GM19372 (cell line): ENCODE measurements at regions not wholly inside any gene's neighbourhood (a gene's known extent, or its start where the extent isn't known, plus 50 kb on each side); places are given as distances from the start of the nearest gene placed in this dataset.
"Not testable (repeated sequence)": the region's sequence is repeated elsewhere in the genome, so short reads cannot be mapped to it uniquely, and the experiment has no call there.

ENCODE experiments used
- ATAC-seq: cut with Tn5 transposase; IDR thresholded peaks from one replicate; pipeline ENCODE4 v1.9.1; 2021; ENCODE audit warnings: mild to moderate bottlenecking, low read depth, moderate library complexity; ENCODE audit not compliant: unreplicated experiment

DNA sequence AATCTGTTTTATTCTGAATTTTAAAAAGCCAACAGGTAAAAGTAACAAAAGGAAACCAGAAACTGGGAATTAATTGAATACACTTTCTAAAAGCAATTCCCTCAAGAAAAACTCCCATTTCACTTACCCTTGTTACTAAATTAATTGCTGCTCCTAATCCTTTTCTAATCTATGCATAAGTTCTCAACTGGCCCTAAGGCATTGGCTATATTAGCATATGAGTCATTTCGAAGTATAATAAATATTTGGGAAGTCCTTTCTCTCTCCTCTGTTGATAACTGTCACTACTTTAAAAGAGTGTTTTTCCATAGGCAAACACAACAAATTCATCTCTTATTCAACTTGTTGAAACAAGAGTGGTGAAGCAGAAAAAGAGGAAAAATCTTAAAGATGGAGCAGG, 486.5 kb upstream of the HTR2C start:
- no peak for ATAC-seq

DNA sequence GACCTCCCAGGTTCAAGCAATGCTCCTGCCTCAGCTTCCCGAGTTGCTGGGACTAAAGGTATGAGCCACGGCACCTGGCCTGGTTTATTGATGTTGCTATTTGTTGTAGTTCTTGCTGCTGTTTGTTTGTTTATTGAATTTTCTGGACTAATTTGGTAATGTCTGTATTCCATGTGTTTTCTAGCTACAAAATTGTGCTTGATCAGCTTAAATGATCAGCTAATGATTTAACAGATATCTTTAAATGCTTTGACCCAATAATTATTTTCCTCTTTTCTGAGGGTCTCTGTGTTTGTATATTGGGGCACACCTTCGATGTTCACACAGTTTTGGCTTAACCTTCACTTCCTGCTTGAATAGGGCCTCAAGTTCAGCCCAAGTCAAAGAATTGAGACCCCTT, 488.1 kb upstream of the HTR2C start:
- no peak for ATAC-seq

DNA sequence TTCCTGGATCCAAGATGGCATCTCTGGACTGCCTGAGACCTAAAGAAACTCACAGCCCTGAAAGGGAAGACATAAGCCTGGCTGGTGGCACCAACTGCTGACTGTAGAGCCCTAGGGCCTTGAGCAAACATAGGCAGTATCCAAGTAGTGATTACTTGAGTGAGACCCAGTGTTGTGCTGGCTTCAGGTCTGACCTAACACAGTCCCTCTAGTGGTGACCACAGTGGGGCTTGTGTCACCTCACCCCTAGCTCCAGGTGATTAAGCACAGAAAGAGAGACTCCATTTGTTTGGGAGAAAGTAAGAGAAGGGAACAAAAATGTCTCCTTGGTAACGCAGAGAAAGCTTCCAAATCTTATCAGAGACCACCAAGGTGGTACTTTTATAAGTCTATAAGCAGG, 496.3 kb upstream of the HTR2C start:
- ATAC-seq = no peak

DNA sequence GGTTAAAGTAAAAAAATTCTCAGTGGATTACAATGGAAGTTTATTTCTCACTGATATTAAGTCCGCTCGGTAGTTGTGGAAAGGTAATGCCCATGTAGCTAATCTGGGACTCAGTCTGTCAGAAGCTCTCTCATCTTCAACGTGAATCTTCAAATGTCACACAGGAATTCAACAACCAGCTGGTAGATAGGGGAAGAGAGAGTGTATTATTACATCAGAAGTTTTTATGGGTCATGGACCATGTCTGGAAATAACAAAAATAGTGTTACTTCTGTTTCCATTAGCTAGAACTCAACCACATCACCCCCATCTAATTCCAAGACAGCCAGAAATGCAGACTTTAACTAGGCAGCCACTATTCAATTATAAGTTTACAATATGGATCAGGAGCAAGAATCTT, 506.1 kb upstream of the HTR2C start:
- ATAC-seq = no peak

DNA sequence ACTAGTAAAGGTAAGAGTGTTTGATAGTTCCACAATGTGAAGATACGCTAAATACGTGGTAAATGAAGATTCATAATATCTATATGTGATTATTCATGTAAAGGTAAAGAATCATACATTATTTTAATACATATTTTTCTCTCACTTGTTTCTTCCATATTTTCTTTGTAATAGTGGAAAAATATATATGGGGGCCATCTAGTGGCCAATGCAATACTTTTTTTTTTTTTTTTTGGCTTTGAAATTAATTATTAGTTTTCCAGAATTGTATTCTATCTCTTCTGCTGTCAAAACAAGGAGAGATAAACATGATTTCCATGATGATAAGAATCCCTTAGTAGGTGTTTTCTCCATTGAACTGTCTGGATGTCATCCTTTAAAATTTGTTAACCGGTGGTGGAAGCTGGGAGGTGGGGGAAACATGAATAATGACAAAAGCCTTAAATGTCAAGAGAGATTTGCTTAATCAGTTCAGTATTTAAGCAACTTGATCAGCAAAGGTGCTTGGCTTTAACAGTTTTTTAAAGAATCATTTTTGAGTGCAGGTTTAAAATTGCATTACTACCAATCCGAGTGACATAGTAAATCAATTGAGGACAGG, 508.7 kb upstream of the HTR2C start:
- ATAC-seq = no peak

DNA sequence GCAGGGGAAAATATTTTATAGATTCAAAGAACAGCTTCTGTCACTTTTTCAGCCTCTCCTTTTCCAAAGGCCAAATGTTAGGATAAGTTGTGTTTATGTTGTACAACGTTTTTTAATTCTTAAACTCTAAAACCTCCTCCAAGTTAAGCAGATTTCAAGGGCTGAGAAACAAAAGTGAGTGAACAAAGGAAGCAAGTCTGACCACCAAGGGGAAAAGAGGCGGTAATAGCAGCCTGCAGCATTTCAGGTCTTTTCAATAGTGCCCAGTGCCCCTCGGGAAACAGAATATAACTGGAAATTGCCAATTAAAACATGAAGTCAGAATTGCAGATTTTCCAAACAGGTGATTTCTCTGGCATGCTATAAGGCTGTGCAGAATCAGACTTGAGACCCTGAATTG, 510.0 kb upstream of the HTR2C start:
- ATAC-seq = no peak

DNA sequence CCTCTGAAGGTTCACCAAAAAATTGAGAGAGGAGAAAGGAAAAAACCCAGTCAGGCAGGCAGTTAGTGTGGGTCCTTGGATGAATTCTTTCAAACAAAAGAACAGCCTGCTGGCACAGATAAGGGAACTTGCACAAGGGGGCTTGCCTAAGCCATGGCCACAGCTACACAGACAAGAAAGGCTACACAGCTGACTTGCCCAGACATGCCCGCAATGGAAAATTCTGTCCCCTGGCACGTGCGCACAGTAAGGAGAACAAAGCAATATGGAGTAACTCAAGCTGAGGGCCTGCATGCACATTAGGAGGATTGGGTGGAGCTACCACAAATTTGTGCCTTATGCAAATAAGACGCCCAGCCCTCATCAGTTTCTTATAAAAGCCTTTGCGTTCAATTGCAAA, 512.5 kb upstream of the HTR2C start:
- ATAC-seq = no peak

DNA sequence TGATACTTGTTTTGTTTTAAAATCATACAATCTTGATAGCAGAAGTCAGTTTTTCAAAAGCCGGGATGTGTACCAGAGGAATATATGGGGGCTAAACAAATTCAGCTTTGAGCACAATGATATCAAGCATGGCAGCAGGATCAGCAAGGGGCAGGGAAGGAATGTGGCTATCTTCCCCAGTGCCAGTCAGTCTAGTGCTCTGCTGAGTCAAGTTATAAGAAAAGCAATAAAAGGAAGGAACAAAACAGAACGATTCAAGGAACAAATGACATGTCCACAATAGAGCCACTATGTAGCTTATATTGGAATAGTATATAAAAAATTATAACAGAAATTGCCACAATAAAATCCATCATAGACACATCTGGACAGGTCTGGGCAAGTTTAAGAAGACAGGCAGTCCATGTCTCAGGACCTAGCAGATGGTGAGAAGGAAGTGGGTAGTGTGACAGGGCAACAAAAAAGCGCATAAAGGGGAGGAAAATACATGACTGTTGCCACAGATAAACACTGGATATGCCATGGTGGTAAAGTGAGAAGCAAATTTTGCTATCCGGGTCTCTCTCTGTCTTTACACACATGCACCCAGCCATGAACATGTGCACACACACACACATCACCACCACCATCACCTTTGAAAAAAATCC, 518.2 kb upstream of the HTR2C start:
- no peak for ATAC-seq

DNA sequence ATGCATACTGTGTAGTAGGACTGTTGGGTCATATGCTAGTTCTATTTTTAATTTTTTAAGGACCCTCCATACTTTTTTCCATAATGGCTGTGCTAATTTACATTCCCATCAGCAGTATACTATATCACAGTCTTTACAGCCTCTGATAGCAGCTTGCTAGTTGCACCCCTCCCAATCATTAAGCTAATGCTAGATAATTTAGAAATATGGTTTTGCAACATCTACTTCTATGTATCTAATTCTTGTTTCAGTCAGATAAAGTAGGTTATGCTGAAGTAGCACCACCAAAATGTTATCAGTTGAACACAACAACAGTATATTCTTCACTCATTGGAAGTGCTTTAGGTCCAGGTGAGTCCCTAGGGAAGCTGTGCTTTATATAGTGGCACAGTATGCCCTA, 522.7 kb upstream of the HTR2C start:
- ATAC-seq = no peak

DNA sequence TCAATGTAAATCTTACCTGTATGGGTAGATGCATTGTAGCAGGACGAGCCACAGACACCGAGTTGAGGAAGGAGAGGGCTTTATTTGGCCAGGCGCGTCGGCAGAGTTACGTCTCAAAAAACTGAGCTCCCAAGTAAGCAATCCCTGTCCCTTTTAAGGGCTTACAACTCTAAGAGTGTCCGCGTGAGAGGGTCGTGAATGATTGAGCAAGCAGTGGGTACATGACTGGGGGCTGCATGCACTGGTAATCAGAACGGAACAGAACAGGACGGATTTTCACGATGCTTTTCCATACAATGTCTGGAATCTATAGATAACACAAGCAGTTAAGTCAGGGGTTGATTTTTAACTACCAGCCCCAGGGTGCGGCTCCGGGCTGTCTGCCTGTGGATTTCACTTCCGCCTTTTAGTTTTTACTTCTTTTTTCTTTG, 524.9 kb upstream of the HTR2C start:
- ATAC-seq = peak; percentile 55

DNA sequence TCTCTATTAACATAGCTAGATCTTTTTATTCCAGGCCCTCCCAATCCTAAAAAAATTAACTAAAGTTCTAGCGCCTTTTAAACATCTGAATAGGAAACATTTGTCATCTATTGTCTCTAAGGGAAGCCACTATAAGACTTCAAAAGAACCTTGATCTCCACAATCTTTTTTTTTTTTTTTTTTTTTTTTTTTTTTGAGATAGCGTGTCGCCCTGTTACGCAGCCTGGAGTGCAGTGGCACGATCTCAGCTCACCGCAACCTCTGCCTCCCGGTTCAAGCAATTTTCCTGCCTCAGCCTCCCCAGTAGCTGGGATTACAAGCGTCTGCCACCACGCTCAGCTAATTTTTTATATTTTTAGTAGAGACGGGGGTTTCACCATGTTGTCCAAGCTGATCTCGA, 526.5 kb upstream of the HTR2C start:
- not testable (repeated sequence) for ATAC-seq

DNA sequence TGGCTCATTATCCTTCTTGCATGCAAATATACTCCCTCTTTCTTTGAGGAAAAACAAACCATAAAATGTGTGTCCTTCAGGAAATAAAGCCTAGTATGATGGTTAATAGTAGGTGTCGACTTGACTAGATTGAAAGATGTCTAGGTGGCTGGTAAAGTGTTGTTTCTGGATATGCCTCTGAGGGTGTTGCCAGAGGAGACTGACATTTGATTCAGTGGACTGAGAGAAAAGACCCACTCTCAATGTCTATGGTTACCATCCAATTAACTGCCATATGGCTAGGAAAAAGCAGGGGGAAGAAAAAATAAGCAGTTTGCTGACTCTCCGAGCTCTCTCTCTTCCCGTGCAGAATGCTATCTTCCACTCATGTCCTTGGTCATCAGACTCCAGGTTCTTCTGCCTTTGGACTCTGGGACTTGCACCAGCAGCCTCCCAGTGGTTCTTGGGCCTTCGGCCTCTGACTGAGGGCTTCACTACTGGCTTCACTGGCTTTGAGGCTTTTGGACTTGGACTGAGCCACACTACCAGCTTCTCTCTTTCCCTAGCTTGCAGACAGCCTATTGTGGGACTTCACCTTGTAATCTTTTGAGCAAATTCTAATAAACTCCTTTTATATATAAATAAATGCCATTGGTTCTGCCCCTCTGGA, 532.1 kb upstream of the HTR2C start:
- no peak for ATAC-seq

DNA sequence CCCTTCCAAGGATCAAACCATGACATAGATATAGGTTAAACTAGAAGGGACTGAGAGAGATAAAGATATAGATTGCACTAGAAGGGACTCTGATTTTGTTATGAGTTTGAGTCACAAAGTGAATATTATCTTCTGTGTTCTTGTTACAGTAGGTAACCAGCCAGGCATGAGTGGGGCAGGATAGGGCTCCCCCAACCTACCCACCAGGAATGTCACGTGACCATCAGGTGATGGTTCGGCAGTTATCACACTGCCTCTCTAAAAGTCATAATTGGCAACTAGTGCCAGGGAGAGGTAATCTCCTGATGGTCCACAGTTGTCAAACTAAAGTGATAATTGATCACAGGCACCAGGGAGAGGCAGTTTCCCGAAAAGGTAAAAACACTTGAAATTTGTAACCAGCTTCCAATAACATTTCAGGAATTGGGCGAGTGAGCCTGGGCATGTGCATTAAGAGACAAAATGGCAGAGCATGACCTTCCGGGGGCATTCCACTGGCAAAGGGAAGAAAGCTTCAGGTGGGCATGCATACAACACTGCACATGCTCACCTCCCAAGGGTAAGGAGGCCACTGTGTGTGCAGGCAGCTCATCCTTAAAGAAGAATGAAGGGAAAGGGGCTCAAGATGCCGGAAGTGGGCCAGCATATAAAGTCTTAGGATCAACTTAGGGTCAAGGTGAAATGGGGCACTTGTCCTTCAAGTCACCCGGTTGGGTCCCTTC, 533.6 kb upstream of the HTR2C start:
- no peak for ATAC-seq

DNA sequence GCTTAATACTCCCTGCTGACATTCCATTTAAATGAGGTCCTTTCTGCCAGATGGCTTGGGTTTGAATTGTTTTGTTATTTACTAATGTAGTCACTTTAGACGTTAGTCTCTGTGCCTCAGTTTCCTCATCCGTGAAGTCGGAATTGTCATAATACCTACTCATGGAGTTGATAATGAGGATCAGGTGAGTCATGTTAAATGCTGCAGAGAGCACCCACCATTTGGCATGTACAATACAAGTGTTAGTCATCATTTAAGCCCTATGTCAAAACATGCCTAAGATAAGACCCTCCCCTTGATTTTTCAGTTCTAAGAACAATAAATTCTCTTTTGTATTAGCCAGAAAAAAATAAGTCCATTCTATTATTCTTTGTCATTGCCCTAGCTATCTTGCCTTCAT, 534.8 kb upstream of the HTR2C start:
- ATAC-seq = no peak

DNA sequence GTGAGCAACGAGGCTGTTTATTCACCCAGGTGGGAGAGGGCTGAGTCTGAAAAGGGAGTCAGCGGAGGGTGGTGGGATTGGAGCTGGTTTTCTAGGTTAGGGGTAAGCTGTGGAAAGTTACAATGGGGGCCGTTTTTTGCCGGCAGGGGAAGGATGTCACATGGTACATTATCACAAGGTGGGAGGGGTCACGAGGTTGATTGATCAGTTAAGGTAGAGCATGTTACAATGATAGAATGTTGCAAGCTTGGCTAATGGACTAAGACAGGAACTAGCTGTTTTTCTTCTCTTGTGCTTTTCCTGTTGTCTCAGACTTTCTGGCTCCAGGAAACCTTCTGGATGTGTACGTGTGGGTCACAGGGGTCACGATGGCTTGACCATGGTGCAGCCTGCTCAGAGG, 536.3 kb upstream of the HTR2C start:
- no peak for ATAC-seq

DNA sequence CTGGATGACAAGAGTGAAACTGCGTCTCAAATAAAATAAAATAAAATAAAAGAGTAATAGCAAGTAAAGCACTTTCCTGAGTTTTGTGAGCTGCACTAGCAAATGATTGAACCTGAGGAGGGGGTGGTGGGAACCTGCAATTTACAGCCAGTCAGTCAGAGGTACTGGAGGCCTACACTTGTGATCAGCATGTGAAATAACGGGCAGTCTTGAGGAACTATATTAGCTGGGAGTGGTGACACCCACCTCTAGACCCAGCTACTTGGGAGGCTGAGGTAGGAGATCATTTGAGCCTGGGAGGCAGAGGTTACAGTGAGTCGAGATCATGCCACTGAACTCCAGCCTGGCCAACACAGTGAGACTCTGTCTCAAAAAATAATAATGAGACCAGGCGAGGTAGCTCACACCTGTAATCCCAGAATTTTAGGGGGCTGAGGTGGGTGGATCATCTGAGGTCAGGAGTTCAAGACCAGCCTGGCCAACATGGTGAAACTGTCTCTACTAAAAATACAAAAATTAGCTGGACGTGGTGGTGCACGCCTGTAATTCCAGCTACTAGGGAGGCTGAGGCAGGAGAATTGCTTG, 537.1 kb upstream of the HTR2C start:
- ATAC-seq = no peak

DNA sequence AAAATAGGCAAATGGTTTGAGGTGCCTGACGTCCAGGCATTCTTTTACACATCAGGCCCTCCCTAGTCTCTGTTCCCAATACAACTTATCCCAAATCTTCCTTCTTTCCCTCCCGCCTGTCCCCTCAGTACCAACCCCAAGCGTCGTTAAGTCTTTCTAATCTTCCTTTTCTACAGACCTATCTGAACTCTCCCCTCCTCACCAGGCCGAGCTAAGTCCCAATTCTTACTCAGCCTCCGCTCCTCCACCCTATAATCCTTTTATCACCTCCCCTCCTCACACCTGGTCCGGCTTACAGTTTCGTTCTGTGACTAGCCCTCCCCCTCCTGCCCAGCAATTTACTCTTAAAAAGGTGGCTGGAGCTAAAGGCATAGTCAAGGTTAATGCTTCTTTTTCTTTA, 542.4 kb upstream of the HTR2C start:
- ATAC-seq = not testable (repeated sequence)

DNA sequence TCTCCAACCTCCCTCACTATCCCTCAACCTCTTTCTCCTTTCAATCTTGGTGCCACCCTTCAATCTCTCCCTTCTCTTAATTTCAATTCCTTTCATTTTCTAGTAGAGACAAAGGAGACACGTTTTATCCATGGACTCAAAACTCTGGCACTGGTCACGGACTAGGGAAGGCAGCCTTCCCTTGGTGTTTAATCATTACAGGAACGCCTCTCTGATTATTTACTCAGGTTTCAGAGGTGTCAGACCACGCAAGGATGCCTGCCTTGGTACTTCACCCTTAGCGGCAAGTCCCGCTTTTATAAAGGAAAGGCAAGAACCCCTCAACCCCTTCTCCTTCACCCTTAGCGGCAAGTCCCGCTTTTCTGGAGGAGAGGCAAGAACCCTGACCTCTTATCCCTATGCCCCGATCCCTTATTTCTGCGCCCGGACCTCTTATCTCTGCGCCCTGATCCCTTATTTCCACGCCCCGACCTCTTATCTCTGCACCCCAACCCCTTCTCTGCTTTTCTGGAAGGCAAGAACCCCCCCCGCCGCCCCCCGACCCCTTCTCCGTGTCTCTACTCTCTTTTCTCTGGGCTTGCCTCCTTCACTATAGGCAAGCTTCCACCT, 543.1 kb upstream of the HTR2C start:
- not testable (repeated sequence) for ATAC-seq

DNA sequence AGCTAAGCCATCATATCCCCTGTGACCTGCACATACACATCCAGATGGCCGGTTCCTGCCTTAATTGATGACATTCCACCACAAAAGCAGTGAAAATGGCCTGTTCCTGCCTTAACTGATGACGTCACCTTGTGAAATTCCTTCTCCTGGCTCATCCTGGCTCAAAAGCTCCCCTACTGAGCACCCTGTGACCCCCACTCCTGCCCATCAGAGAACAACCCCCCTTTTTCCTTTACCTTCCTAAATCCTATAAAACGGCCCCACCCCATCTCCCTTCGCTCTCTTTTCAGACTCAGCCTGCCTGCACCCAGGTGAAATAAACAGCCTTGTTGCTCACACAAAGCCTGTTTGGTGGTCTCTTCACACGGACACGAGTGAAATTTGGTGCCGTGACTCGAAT, 543.8 kb upstream of the HTR2C start:
- ATAC-seq = not testable (repeated sequence)

DNA sequence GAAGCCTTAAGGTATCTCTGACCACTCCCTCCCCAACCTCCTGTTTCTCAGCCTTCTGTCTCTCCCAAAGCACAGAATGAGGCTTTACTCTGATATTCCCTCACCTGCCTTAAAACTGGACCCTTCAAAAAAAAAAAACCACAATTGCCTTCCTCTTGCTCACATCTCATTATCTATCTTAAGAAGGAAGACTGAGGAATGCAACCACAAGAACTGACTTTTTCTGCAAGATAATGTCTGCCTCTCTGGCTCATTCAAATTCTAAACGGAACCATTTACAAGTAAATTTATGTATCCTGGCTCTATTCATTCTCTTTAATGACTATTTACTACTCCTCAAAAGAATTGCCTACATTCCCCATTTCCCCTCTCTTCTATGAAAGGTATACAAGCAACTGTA, 545.5 kb upstream of the HTR2C start:
- ATAC-seq = no peak

DNA sequence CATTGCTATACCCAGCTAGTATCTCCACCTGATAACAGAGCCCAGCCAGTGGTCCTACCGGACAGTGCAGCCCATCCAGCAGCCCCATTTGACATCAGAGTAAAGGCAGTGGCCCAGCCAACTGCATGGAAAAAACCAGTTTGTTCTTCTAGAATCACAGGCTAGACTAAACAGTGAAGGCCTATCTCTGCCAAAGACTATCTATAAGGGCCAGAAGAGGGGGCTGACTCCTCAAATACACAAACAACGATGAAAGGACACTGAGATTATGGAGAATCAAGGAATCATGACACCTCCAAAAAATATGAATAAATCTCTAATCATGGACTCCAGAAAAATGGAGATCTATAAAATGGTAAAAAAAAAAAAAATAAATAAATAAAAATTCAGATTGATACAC, 546.4 kb upstream of the HTR2C start:
- ATAC-seq = no peak
